Right ventricle myocardium inferior (tissue), 1 donor: ENCODE measurements at regions not wholly inside any gene's neighbourhood (a gene's known extent, or its start where the extent isn't known, plus 50 kb on each side); places are given as distances from the start of the nearest gene placed in this dataset.

ENCODE experiments used
- ATAC-seq: fragments of 200-7000 bp; cut with Tn5 transposase; one replicate; pipeline ENCODE4 v1.9.1; 2020; ENCODE audit warnings: mild to moderate bottlenecking, moderate library complexity
- DNase-seq: peaks from one replicate; pipeline ENCODE4 v3.0.0; 2021; ENCODE audit errors: missing footprints
- intact Hi-C: fragments of 100-400 bp; cut with DNase I; formaldehyde crosslinking; loops from one replicate; pipeline ENCODE4 v1.11.0; 2022
- donor health status: DM: no; HTN: yes; CAD: no; lungs with severe emphysema.

GRCh38 chr9:78860801-78861475, 564.0 kb downstream of the PSAT1 start:
- no peak for ATAC-seq
- intact Hi-C loops = no loop called here
- no peak for DNase-seq

GRCh38 chr9:78863531-78863930, 566.6 kb downstream of the PSAT1 start:
- ATAC-seq (no peak), DNase-seq (no peak)
- intact Hi-C loops = no loop called here

- DNase-seq (no peak), ATAC-seq (no peak)
- intact Hi-C loops = no loop called here
These were observed 568.8 kb downstream of the PSAT1 start for GRCh38 chr9:78865737-78866136.

GRCh38 chr9:78866207-78867132, 569.5 kb downstream of the PSAT1 start:
- DNase-seq = no peak
- intact Hi-C loops = no loop called here
- ATAC-seq = no peak

GRCh38 chr9:78871086-78871451, 574.1 kb downstream of the PSAT1 start:
- ATAC-seq = no peak
- DNase-seq = no peak
- intact Hi-C loops = no loop called here

GRCh38 chr9:78871452-78872331, 574.8 kb downstream of the PSAT1 start:
- DNase-seq = no peak
- no peak for ATAC-seq
- intact Hi-C loops = no loop called here

- DNase-seq (no peak), ATAC-seq (no peak)
- intact Hi-C loops = no loop called here
These were observed 577.1 kb downstream of the PSAT1 start for GRCh38 chr9:78874061-78874460.

- intact Hi-C loops = no loop called here
These were observed 582.6 kb downstream of the PSAT1 start for GRCh38 chr9:78879324-78880100.

GRCh38 chr9:78881295-78881694, 584.4 kb downstream of the PSAT1 start:
- DNase-seq (no peak), ATAC-seq (no peak)
- intact Hi-C loops = no loop called here

More at GRCh38 chr9:78879324-78880100, 582.6 kb downstream of the PSAT1 start:
- ATAC-seq = no peak
- no peak for DNase-seq

GRCh38 chr9:78882481-78882880, 585.6 kb downstream of the PSAT1 start:
- ATAC-seq = no peak
- no peak for DNase-seq
- intact Hi-C loops = no loop called here

GRCh38 chr9:78884611-78885150, 587.8 kb downstream of the PSAT1 start:
- intact Hi-C loops = no loop called here
- ATAC-seq (no peak), DNase-seq (no peak)

GRCh38 chr9:78892182-78892581, 595.3 kb downstream of the PSAT1 start:
- ATAC-seq (no peak), DNase-seq (no peak)
- intact Hi-C loops = no loop called here

GRCh38 chr9:78892769-78893168, 595.8 kb downstream of the PSAT1 start:
- no peak for ATAC-seq
- intact Hi-C loops = no loop called here
- no peak for DNase-seq

- intact Hi-C loops = no loop called here
- no peak for DNase-seq
- ATAC-seq = no peak
These were observed 597.0 kb downstream of the PSAT1 start for GRCh38 chr9:78893774-78894401.

- DNase-seq (no peak), ATAC-seq (no peak)
- intact Hi-C loops = no loop called here
These were observed 599.6 kb downstream of the PSAT1 start for GRCh38 chr9:78896479-78896878.

GRCh38 chr9:78898234-78898633, 601.3 kb downstream of the PSAT1 start:
- DNase-seq (no peak), ATAC-seq (no peak)
- intact Hi-C loops = no loop called here

GRCh38 chr9:78899006-78899405, 602.1 kb downstream of the PSAT1 start:
- intact Hi-C loops = no loop called here
- DNase-seq = no peak

GRCh38 chr9:78900500-78900899, 603.6 kb downstream of the PSAT1 start:
- no peak for DNase-seq
- no peak for ATAC-seq
- intact Hi-C loops = no loop called here

More at GRCh38 chr9:78899006-78899405, 602.1 kb downstream of the PSAT1 start:
- no peak for ATAC-seq
